ENCODE measurements at regions not wholly inside any gene's neighbourhood (a gene's known extent, or its start where the extent isn't known, plus 50 kb on each side); places are given as distances from the start of the nearest gene placed in this dataset.

GRCh38 chr9:107951511-107951910 is 461.9 kb upstream of the KLF4 start:
- TF ChIP-seq CTCF (optimal IDR thresholded peaks at IDR 0.05 in 1 of 3, IDR thresholded peaks at IDR 0.05 in 1 of 3, conservative IDR thresholded peaks at IDR 0.05 in 1 of 3; ENCODE audit: extremely low read depth in 1 of 3, insufficient read depth in 2 of 3, low read length in 3 of 3) (no peak), EZH2 (IDR thresholded peaks at IDR 0.05; ENCODE audit: low read length) (no peak)

Data from keratinocyte (primary cell).